ENCODE measurements at regions not wholly inside any gene's neighbourhood (a gene's known extent, or its start where the extent isn't known, plus 50 kb on each side); places are given as distances from the start of the nearest gene placed in this dataset.

- TF ChIP-seq CTCF (conservative IDR thresholded peaks at IDR 0.05; ENCODE audit: low read depth in 2 of 2): no peak
- no peak for TF ChIP-seq ZNF114 (CRISPR knock-in tag; IDR thresholded peaks at IDR 0.05)
These were observed 431.8 kb upstream of the HTR2C start (continued) for GRCh38 chrX:114152130-114152529.

- TF ChIP-seq EZH2phosphoT487 (IDR thresholded peaks at IDR 0.05; ENCODE audit: unreplicated experiment) (no peak), NANOG (IDR thresholded peaks at IDR 0.05; ENCODE audit: borderline replicate concordance) (no peak), JUNB (IDR thresholded peaks at IDR 0.05; ENCODE audit: unreplicated experiment) (no peak), REST (IDR thresholded peaks at IDR 0.05; ENCODE audit: unreplicated experiment) (no peak), ZNF331 (CRISPR knock-in tag; IDR thresholded peaks at IDR 0.05; ENCODE audit: low read depth) (no peak), STAT1 (IDR thresholded peaks at IDR 0.05; ENCODE audit: unreplicated experiment) (no peak), POLR2AphosphoS5 (IDR thresholded peaks at IDR 0.05; ENCODE audit: low read depth) (no peak)
- H3K27ac ChIP-seq (ENCODE audit: low read depth): no peak overlapping the region
- H3K36me3 Mint-ChIP-seq (ENCODE audit: low read depth): no peaks in the 10 kb centered on the region
- no peaks in the 10 kb centered on the region for H3K79me2 ChIP-seq (replicated peaks; ENCODE audit: insufficient read depth)
- H3K4me1 Mint-ChIP-seq: no peaks in the 10 kb centered on the region
- H2AFZ ChIP-seq: no peak overlapping the region
- no peaks in the 10 kb centered on the region for H4K20me1 ChIP-seq (replicated peaks; ENCODE audit: insufficient read depth)
- no peak for DNase-seq (ENCODE audit: low spot score)
- H3K27me3 ChIP-seq (ENCODE audit: insufficient read depth): no peaks in the 10 kb centered on the region
- H3K4me1 ChIP-seq (ENCODE audit: insufficient read depth): no peaks in the 10 kb centered on the region
- no peak overlapping the region for H3K27ac Mint-ChIP-seq
- H3K36me3 ChIP-seq (ENCODE audit: insufficient read depth): no peaks in the 10 kb centered on the region
- no peak overlapping the region for H3K4me3 Mint-ChIP-seq
- H3K27me3 Mint-ChIP-seq (ENCODE audit: insufficient read depth, low read depth, poor library complexity): peaks cover 2% of the 10 kb centered on the region
- ATAC-seq: no peak
- no peak overlapping the region for H3K4me2 ChIP-seq
- H3F3A ChIP-seq (replicated peaks; ENCODE audit: low read depth): no peaks in the 10 kb centered on the region
- H3K4me3 ChIP-seq: no peak overlapping the region
- H3K9me3 Mint-ChIP-seq: no peaks in the 10 kb centered on the region
- no peaks in the 10 kb centered on the region for H3K9me2 ChIP-seq (ENCODE audit: insufficient read depth)
These were observed 449.4 kb upstream of the HTR2C start for GRCh38 chrX:114134465-114134864.

Data from GM23338 (cell line).